Heart left ventricle (tissue), 16 donors: ENCODE measurements at regions not wholly inside any gene's neighbourhood (a gene's known extent, or its start where the extent isn't known, plus 50 kb on each side); places are given as distances from the start of the nearest gene placed in this dataset.

Experiments
- ATAC-seq, 4 donors: fragments of 200-7000 bp; cut with Tn5 transposase; one replicate each; pipeline ENCODE4 v1.9.1; 2020 to 2022; ENCODE audit warnings: moderate library complexity in 4 of 4, mild to moderate bottlenecking in 3 of 4, moderate number of reproducible peaks in 1 of 4
- DNase-seq, 5 donors: peaks; one replicate each; pipeline ENCODE4 v3.0.0-alpha.2; 2020
- H3K27ac ChIP-seq, 12 donors: fragments of 200-600 bp; sonication (generic) in 4 of 12; one replicate each; pipeline versions ENCODE4 v1.5.0 to v1.8.0; 2016 to 2022; ENCODE audit warnings: mild to moderate bottlenecking in 2 of 12
- H3K27me3 ChIP-seq, 9 donors: fragments of 200-600 bp; sonication (generic) in 2 of 9; one replicate each; pipeline versions ENCODE4 v1.5.1 to v1.8.0; 2016 to 2022; ENCODE audit warnings: mild to moderate bottlenecking in 3 of 9
- H3K36me3 ChIP-seq, 9 donors: fragments of 200-600 bp; sonication (generic) in 2 of 9; one replicate each; pipeline versions ENCODE4 v1.5.0 to v1.8.0; 2018 to 2022; ENCODE audit warnings: mild to moderate bottlenecking in 2 of 9
- H3K4me1 ChIP-seq, 12 donors: fragments of 200-600 bp; sonication (generic) in 4 of 12; one replicate each; pipeline versions ENCODE4 v1.5.0 to v1.8.0; 2016 to 2022; ENCODE audit warnings: mild to moderate bottlenecking in 3 of 12
- H3K4me3 ChIP-seq, 12 donors: fragments of 200-600 bp; sonication (generic) in 4 of 12; one replicate each; pipeline versions ENCODE4 v1.5.0 to v1.8.0; 2017 to 2022; ENCODE audit warnings: mild to moderate bottlenecking in 9 of 12, moderate library complexity in 4 of 12
- H3K9me3 ChIP-seq, 12 donors: fragments of 200-600 bp; sonication (generic) in 4 of 12; one replicate each; pipeline versions ENCODE4 v1.5.0 to v1.8.0; 2016 to 2022; ENCODE audit warnings: mild to moderate bottlenecking in 1 of 12
- POLR2A ChIP-seq, 2 donors: fragments of 450-650 bp; IDR thresholded peaks; one replicate each; pipeline ENCODE4 v1.6.1; 2017; ENCODE audit warnings: antibody characterized with exemption in 2 of 2, mild to moderate bottlenecking in 2 of 2, moderate library complexity in 2 of 2
- WGBS, 4 donors: extraction: QIAGEN DNeasy Blood & Tissue Kit in 2 of 4; methylation state at CpG; one replicate each; pipeline versions ENCODE4 v1.1.5 to v1.1.7; 2013 to 2018; 5-methylcytosine and 5-hydroxymethylcytosine counted together
- intact Hi-C, 10 donors: fragments of 100-400 bp; cut with DNase I; formaldehyde crosslinking; loops; one replicate each; pipeline versions ENCODE4 v1.11.1 to v1.14.2; 2022
- TF ChIP-seq, protein P1 (sequence below), 12 donors: fragments of 200-600 bp; sonication (generic) in 4 of 12; IDR thresholded peaks; one replicate each; pipeline versions ENCODE4 v1.5.0 to v1.8.0; 2018 to 2022; ENCODE audit warnings: antibody characterized with exemption in 12 of 12, mild to moderate bottlenecking in 5 of 12
- donor health status: ischemic (EF 13 %, LVEDD 7.1; RV severe dilation, severe dysfunction).
- donor health status: healthy with polysubstance abuse.
- donor health status: DM: no; HTN: yes; CAD: no.
- donor health status: DM: no; HTN: no; CAD: no.
- donor health status: ischemic (EF 25% LVEDD 6.9; RV normal size, moderate dysfunction).
- donor health status: ischemic (EF 25% LVEDD 5.7; RV mildly dilated, moderate dysfunction).
- donor health status: healthy.
- donor health status: DM: yes; HTN: yes; CAD: no.
- donor health status: ischemic (EF 35%, LVEDD 5.7; RV mildly dilated, moderate dysfunction).
- donor health status: nonischemic (EF 11% LVEDD 7.7; RV severe dilation, severe dysfunction).
- donor health status: DM: yes; HTN: yes; CAD: no.
- donor health status: PGD.
- donor health status: ischemic (EF 29% LVEDD 5.4; RV normal size, mild dysfunction).
- donor health status: nonischemic (EF 23%, LVEDD 6.1; RV moderate dilation, normal function).

DNA sequence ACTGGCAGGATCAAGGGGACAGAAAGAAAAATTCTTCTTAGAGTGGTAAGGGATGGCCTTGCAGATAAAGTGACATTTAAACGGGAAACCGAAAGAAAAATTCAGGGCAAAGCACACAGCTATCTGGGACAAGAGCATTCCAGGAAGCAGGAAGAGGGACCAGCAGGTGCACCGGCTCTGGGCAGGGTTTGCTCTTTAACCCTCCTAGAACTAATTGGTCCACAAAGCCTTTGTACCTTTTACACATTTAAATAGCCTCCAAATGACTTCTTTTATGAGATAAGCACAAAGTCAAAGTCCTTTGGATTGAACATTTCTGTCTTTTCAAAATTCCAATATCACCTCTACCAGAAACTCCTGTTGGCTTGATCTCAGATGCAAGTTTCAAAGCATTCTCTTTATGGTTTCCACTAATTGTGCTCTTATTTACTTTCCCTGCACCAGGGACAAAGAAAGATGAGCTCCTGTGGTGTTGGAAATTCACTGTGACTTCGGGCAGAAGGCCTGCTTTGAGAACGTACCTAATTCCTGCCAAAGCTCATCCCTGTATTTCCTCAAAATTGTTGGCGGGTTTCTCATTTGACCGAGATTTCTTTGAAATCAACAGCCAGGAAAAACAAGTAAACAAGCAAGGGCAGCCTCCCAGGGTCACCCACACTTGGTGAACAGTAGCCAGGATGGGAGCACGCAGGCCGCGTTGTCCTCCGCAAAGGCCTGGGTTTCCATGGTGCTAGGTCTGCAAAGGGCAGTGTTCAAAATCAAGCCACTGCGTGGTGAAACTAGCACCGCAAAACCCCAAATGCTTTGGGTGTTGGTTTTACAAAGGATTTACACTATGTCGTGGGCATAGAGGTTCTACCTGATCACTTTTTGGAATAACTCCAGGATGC lies 98.6 kb downstream of the IRS2 start:
- ATAC-seq = no peak
- TF ChIP-seq POLR2A (IDR thresholded peaks at IDR 0.05) = no peak
- TF ChIP-seq, protein P1, sequence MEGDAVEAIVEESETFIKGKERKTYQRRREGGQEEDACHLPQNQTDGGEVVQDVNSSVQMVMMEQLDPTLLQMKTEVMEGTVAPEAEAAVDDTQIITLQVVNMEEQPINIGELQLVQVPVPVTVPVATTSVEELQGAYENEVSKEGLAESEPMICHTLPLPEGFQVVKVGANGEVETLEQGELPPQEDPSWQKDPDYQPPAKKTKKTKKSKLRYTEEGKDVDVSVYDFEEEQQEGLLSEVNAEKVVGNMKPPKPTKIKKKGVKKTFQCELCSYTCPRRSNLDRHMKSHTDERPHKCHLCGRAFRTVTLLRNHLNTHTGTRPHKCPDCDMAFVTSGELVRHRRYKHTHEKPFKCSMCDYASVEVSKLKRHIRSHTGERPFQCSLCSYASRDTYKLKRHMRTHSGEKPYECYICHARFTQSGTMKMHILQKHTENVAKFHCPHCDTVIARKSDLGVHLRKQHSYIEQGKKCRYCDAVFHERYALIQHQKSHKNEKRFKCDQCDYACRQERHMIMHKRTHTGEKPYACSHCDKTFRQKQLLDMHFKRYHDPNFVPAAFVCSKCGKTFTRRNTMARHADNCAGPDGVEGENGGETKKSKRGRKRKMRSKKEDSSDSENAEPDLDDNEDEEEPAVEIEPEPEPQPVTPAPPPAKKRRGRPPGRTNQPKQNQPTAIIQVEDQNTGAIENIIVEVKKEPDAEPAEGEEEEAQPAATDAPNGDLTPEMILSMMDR (IDR thresholded peaks at IDR 0.05) = no peak
- no peak for DNase-seq

DNA sequence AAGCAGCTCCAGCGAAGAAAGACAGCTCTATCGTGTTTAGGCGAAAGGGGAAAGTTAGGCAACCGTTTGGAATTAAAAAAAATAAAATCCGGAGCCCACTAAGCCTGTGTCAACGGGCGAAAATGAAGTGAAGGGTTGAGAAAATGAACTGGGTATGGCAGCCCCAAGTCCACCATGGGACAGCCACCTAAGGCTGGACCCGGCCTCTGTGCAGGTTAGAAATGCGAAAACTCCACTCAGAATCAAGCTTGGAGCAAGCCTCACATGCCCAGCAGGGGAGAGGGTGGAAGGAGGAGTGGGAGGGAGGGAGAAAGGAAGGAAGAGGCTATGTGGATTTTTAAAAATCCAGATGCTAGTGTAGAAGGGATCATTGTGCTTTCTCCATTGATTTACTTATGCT lies 101.2 kb downstream of the IRS2 start:
- Histone ChIP-seq H3K27me3 (peaks cover 0 to 20% (median 0%) of the 10 kb centered on the region in 9 donors), H3K36me3 (no peaks in the 10 kb centered on the region), H3K4me1 (peaks cover 0 to 19% (median 15%) of the 10 kb centered on the region in 12 donors), H3K9me3 (no peaks in the 10 kb centered on the region), H3K27ac (peak overlapping the region in 3 of 12 donors; percentile 34 to 53 (median 40)), H3K4me3 (peak overlapping the region in 8 of 12 donors; percentile 4 to 37 (median 26))
- intact Hi-C loops = no loop called here
- TF ChIP-seq POLR2A (IDR thresholded peaks at IDR 0.05) = no peak
- TF ChIP-seq, protein P1 (IDR thresholded peaks at IDR 0.05) = no peak
- 38 to 57% (median 51%) methylated on average over 9 of the region's 9 CpGs for WGBS, 4 donors
- peak in 3 of 4 donors; percentile 27 to 34 (median 28) for ATAC-seq
- DNase-seq = no peak

More for the DNA sequence above, 98.6 kb downstream of the IRS2 start:
- WGBS, 4 donors = 87 to 89% (median 88%) methylated on average over 14 of the region's 14 CpGs
- no peaks in the 10 kb centered on the region for H3K9me3 ChIP-seq
- H3K27me3 ChIP-seq = peaks cover 0 to 15% (median 0%) of the 10 kb centered on the region in 9 donors
- H3K4me1 ChIP-seq = peaks cover 0 to 19% (median 15%) of the 10 kb centered on the region in 12 donors
- no peaks in the 10 kb centered on the region for H3K36me3 ChIP-seq
- H3K4me3 ChIP-seq = no peak overlapping the region
- no peak overlapping the region for H3K27ac ChIP-seq
- intact Hi-C loops = no loop called here

DNA sequence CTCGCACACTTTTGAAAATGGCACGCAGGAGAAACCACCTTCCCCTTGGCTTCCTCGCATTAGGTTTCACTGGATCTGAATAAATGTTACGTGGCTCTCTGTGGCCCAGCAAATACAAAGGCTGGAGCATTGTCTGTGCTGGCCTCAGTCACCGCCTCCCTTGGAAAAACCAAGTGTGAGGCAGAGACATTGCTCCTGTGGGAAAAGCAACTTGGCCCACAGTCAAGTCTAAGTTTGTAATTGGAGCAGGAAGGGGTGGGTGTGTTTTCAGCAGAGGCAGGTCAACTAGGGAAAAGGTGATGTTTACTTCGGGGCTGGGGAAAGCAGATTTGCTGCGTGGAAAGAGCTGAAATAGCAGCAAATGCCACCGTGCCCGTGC lies 101.6 kb downstream of the IRS2 start:
- peak; percentile 74 to 94 (median 90) for ATAC-seq
- intact Hi-C loops = no loop called here
- no peaks in the 10 kb centered on the region for H3K9me3 ChIP-seq
- WGBS, 4 donors = 12 to 22% (median 15%) methylated on average over 9 of the region's 9 CpGs
- no peaks in the 10 kb centered on the region for H3K36me3 ChIP-seq
- peaks cover 0 to 20% (median 0%) of the 10 kb centered on the region in 9 donors for H3K27me3 ChIP-seq
- peaks cover 0 to 19% (median 15%) of the 10 kb centered on the region in 12 donors for H3K4me1 ChIP-seq
- H3K4me3 ChIP-seq = peak overlapping the region in 8 of 12 donors; percentile 4 to 37 (median 26)
- no peak for TF ChIP-seq POLR2A (IDR thresholded peaks at IDR 0.05)
- TF ChIP-seq, protein P1 (IDR thresholded peaks at IDR 0.05) = no peak
- H3K27ac ChIP-seq = peak overlapping the region in 3 of 12 donors; percentile 34 to 53 (median 40)
- peak in 4 of 5 donors; percentile 61 to 67 (median 64) for DNase-seq

DNA sequence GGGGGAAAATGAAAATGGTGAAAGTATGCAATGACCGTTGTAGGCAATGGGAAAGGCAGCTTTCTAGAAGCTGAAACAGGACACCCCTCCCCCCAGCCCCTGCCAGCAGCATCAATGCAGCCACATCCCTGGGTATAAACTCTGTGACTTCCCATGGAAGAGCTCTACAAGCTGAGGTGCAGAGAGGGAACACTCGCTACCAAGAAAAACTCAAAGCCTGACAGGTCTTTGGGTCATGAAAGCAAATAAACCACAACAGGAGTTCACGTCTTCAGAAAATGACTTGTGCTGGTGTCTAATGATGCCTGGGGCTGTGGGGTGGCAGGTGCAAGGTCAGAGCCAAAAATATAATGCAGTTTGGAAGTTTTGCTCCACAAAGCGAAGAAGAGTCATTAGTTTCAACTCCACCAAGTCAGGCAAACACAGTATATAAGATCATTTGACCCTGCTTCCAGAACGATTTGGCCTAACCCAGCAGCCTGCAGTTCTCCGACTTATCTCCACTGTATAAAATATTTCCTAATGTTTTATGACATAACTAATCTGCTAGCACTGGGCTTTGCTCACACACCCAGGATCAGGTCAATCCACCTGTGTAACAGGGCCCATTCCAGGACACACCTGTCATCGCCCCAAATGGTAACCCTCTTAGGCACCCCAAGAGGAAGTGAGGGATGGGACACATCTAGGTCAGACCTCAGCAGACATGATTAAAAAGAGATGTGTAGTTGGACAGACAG lies 102.1 kb downstream of the IRS2 start:
- 71 to 80% (median 78%) methylated on average over 7 of the region's 7 CpGs for WGBS, 4 donors
- intact Hi-C loops = no loop called here
- Histone ChIP-seq H3K36me3 (no peaks in the 10 kb centered on the region), H3K27me3 (peaks cover 0 to 20% (median 0%) of the 10 kb centered on the region in 9 donors), H3K4me3 (peak overlapping the region in 2 of 12 donors; percentile 28 to 37), H3K27ac (peak overlapping the region in 2 of 12 donors; percentile 31 to 34), H3K4me1 (peaks cover 0 to 19% (median 15%) of the 10 kb centered on the region in 12 donors), H3K9me3 (no peaks in the 10 kb centered on the region)
- DNase-seq (no peak), ATAC-seq (peak in 3 of 4 donors; percentile 20 to 38 (median 24))
- no peak for TF ChIP-seq POLR2A (IDR thresholded peaks at IDR 0.05)
- TF ChIP-seq, protein P1 (IDR thresholded peaks at IDR 0.05) = no peak
